GM19239 (cell line): ENCODE measurements at regions not wholly inside any gene's neighbourhood (a gene's known extent, or its start where the extent isn't known, plus 50 kb on each side); places are given as distances from the start of the nearest gene placed in this dataset.

Source experiments
- DNase-seq: peaks from one replicate; pipeline ENCODE4 v3.0.0; 2011; ENCODE audit warnings: low spot score; ENCODE audit not compliant: insufficient read length
- FAIRE-seq: peaks from 2 replicates; lab custom pipeline; 2011; peaks lifted over from hg19 to GRCh38; lab: Jason Lieb, UNC

- FAIRE-seq (peak; percentile 76), DNase-seq (peak; percentile 52)
Measured at GRCh38 chr5:173736923-173737412, 120.5 kb upstream of the BOD1 start.

GRCh38 chr5:173739741-173740140, 123.3 kb upstream of the BOD1 start:
- no peak for FAIRE-seq

GRCh38 chr5:173740400-173740799, 124.0 kb upstream of the BOD1 start:
- no peak for FAIRE-seq

More at GRCh38 chr5:173739741-173740140, 123.3 kb upstream of the BOD1 start:
- DNase-seq, result no peak

GRCh38 chr5:173741087-173741486, 124.6 kb upstream of the BOD1 start:
- DNase-seq, result no peak
- FAIRE-seq, result peak; percentile 35

More at GRCh38 chr5:173740400-173740799, 124.0 kb upstream of the BOD1 start:
- DNase-seq, result no peak

- FAIRE-seq (peak; percentile 60), DNase-seq (no peak)
Measured at GRCh38 chr5:173741729-173742431, 125.4 kb upstream of the BOD1 start.

- DNase-seq, result peak; percentile 60
- FAIRE-seq, result peak; percentile 88
Measured at GRCh38 chr5:173742432-173742816, 126.0 kb upstream of the BOD1 start.

GRCh38 chr5:173743641-173744343, 127.3 kb upstream of the BOD1 start:
- peak; percentile 96 for FAIRE-seq

GRCh38 chr5:173744551-173744950, 128.1 kb upstream of the BOD1 start:
- FAIRE-seq, result peak; percentile 79
- DNase-seq, result no peak

More at GRCh38 chr5:173743641-173744343, 127.3 kb upstream of the BOD1 start:
- peak; percentile 31 for DNase-seq

GRCh38 chr5:173745123-173745522, 128.7 kb upstream of the BOD1 start:
- DNase-seq, result no peak
- no peak for FAIRE-seq

- DNase-seq (no peak), FAIRE-seq (no peak)
Measured at GRCh38 chr5:173745557-173745956, 129.1 kb upstream of the BOD1 start.

- peak; percentile 21 for FAIRE-seq
- DNase-seq, result no peak
Measured at GRCh38 chr5:173746047-173746646, 129.7 kb upstream of the BOD1 start.

- DNase-seq (no peak), FAIRE-seq (no peak)
Measured at GRCh38 chr5:173747876-173748275, 131.4 kb upstream of the BOD1 start.

GRCh38 chr5:173750538-173751265, 134.3 kb upstream of the BOD1 start:
- FAIRE-seq (peak; percentile 42), DNase-seq (no peak)

GRCh38 chr5:173751266-173751600, 134.8 kb upstream of the BOD1 start:
- FAIRE-seq, result no peak
- DNase-seq, result no peak

- DNase-seq (no peak), FAIRE-seq (peak; percentile 11)
Measured at GRCh38 chr5:173752653-173753052, 135.5 kb upstream of the CPEB4 start.

GRCh38 chr5:173753307-173754168, 134.6 kb upstream of the CPEB4 start:
- FAIRE-seq, result no peak
- DNase-seq, result no peak

- FAIRE-seq, result no peak
- DNase-seq, result no peak
Measured at GRCh38 chr5:173755319-173755718, 132.8 kb upstream of the CPEB4 start.

GRCh38 chr5:173757403-173758209, 130.5 kb upstream of the CPEB4 start:
- FAIRE-seq (no peak), DNase-seq (no peak)

GRCh38 chr5:173758676-173759075, 129.5 kb upstream of the CPEB4 start:
- DNase-seq (no peak), FAIRE-seq (no peak)
